Midbrain (tissue), 1 donor: ENCODE measurements at regions not wholly inside any gene's neighbourhood (a gene's known extent, or its start where the extent isn't known, plus 50 kb on each side); places are given as distances from the start of the nearest gene placed in this dataset.
"Not testable (repeated sequence)": the region's sequence is repeated elsewhere in the genome, so short reads cannot be mapped to it uniquely, and the experiment has no call there.

Experiments used
- DNase-seq: peaks from one replicate; lab custom pipeline; 2025; lab: John Stamatoyannopoulos, UW

- DNase-seq = not testable (repeated sequence)
Measured at GRCh38 chr9:22508354-22508753, 61.7 kb downstream of the DMRTA1 start.

- DNase-seq = no peak
Measured at GRCh38 chr9:22508790-22509189, 62.2 kb downstream of the DMRTA1 start.

- no peak for DNase-seq
Measured at GRCh38 chr9:22512495-22512894, 65.9 kb downstream of the DMRTA1 start.

- DNase-seq = no peak
Measured at GRCh38 chr9:22514871-22515270, 68.2 kb downstream of the DMRTA1 start.

GRCh38 chr9:22522206-22522740 is 75.6 kb downstream of the DMRTA1 start:
- no peak for DNase-seq

GRCh38 chr9:22528485-22528884 is 81.9 kb downstream of the DMRTA1 start:
- no peak for DNase-seq

GRCh38 chr9:22529426-22530199 is 83.0 kb downstream of the DMRTA1 start:
- DNase-seq = no peak

GRCh38 chr9:22535780-22536179 is 89.2 kb downstream of the DMRTA1 start:
- DNase-seq = no peak

- no peak for DNase-seq
Measured at GRCh38 chr9:22537721-22538120, 91.1 kb downstream of the DMRTA1 start.

- DNase-seq = no peak
Measured at GRCh38 chr9:22548625-22549024, 102.0 kb downstream of the DMRTA1 start.

- no peak for DNase-seq
Measured at GRCh38 chr9:22574740-22575139, 128.1 kb downstream of the DMRTA1 start.

GRCh38 chr9:22580788-22581187 is 134.2 kb downstream of the DMRTA1 start:
- DNase-seq = no peak

GRCh38 chr9:22582221-22582620 is 135.6 kb downstream of the DMRTA1 start:
- no peak for DNase-seq

GRCh38 chr9:22588918-22589317 is 142.3 kb downstream of the DMRTA1 start:
- no peak for DNase-seq

- no peak for DNase-seq
Measured at GRCh38 chr9:22590336-22591033, 143.9 kb downstream of the DMRTA1 start.

- no peak for DNase-seq
Measured at GRCh38 chr9:22595805-22596204, 149.2 kb downstream of the DMRTA1 start.

- no peak for DNase-seq
Measured at GRCh38 chr9:22617156-22617555, 170.5 kb downstream of the DMRTA1 start.

- DNase-seq = no peak
Measured at GRCh38 chr9:22622815-22623214, 176.2 kb downstream of the DMRTA1 start.

GRCh38 chr9:22623236-22623635 is 176.6 kb downstream of the DMRTA1 start:
- no peak for DNase-seq

GRCh38 chr9:22625540-22625939 is 178.9 kb downstream of the DMRTA1 start:
- DNase-seq = no peak

- DNase-seq = no peak
Measured at GRCh38 chr9:22643541-22643940, 196.9 kb downstream of the DMRTA1 start.

GRCh38 chr9:22645893-22646292 is 199.3 kb downstream of the DMRTA1 start:
- DNase-seq = no peak

GRCh38 chr9:22649384-22649783 is 202.8 kb downstream of the DMRTA1 start:
- DNase-seq = no peak
